SK-N-SH treated with all-trans-retinoic acid at 6 μM for 48 hours (cell line): ENCODE measurements at regions not wholly inside any gene's neighbourhood (a gene's known extent, or its start where the extent isn't known, plus 50 kb on each side); places are given as distances from the start of the nearest gene placed in this dataset.

Experiments
- GLIS3 ChIP-seq: fragments of 250-450 bp; sonication (Bioruptor Pico); IDR thresholded peaks from 2 replicates; pipeline ENCODE4 v1.5.0; 2020; ENCODE audit warnings: mild to moderate bottlenecking, moderate library complexity
- ZFP30 ChIP-seq: fragments of 450-650 bp; formaldehyde crosslinking; IDR thresholded peaks from 2 replicates; pipeline ENCODE4 v1.5.0; 2022; ENCODE audit warnings: mild to moderate bottlenecking, moderate library complexity
- TF ChIP-seq, protein P1 (sequence below): fragments of 250-450 bp; sonication (Bioruptor Pico); IDR thresholded peaks from 2 replicates; pipeline ENCODE4 v1.5.1; 2020; ENCODE audit warnings: low read depth, mild to moderate bottlenecking, moderate library complexity
- TF ChIP-seq, protein P2 (sequence below): fragments of 250-450 bp; sonication (Bioruptor Pico); IDR thresholded peaks from 2 replicates; pipeline ENCODE4 v1.8.0; 2021; ENCODE audit warnings: low read depth, mild to moderate bottlenecking, moderate library complexity, borderline replicate concordance

DNA sequence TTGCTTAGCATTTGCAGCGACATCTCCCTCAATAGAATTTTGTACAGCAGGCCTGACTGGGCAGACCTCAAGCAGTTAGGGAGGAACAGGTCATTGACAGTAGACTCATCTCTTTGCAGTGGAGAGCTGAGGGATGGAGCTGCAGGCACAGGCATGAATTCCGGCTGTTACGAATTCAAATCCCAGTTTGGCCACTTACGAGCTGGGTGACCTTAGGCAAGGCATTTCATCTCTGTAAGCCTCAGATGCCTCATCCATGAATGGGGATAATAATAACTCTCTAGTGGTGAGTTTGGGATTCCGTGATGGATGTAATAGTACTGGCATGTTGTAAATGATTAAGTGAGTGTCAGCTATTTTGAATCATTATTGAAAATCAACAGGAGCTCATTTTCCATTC, 195.3 kb downstream of the SEMA6A start:
- no peak for TF ChIP-seq GLIS3 (CRISPR knock-in tag)
- TF ChIP-seq, protein P1, sequence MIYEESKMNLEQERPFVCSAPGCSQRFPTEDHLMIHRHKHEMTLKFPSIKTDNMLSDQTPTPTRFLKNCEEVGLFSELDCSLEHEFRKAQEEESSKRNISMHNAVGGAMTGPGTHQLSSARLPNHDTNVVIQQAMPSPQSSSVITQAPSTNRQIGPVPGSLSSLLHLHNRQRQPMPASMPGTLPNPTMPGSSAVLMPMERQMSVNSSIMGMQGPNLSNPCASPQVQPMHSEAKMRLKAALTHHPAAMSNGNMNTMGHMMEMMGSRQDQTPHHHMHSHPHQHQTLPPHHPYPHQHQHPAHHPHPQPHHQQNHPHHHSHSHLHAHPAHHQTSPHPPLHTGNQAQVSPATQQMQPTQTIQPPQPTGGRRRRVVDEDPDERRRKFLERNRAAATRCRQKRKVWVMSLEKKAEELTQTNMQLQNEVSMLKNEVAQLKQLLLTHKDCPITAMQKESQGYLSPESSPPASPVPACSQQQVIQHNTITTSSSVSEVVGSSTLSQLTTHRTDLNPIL: no peak
- TF ChIP-seq, protein P2, sequence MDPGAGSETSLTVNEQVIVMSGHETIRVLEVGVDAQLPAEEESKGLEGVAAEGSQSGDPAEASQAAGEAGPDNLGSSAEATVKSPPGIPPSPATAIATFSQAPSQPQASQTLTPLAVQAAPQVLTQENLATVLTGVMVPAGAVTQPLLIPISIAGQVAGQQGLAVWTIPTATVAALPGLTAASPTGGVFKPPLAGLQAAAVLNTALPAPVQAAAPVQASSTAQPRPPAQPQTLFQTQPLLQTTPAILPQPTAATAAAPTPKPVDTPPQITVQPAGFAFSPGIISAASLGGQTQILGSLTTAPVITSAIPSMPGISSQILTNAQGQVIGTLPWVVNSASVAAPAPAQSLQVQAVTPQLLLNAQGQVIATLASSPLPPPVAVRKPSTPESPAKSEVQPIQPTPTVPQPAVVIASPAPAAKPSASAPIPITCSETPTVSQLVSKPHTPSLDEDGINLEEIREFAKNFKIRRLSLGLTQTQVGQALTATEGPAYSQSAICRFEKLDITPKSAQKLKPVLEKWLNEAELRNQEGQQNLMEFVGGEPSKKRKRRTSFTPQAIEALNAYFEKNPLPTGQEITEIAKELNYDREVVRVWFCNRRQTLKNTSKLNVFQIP: no peak
- no peak for TF ChIP-seq ZFP30 (CRISPR knock-in tag)
